Breast epithelium (tissue), 4 donors: ENCODE measurements at regions not wholly inside any gene's neighbourhood (a gene's known extent, or its start where the extent isn't known, plus 50 kb on each side); places are given as distances from the start of the nearest gene placed in this dataset.

Source experiments
- DNase-seq, 2 donors: peaks; one replicate each; pipeline ENCODE4 v3.0.0-alpha.2; 2019; ENCODE audit warnings: low spot score in 2 of 2
- H3K27ac ChIP-seq, 2 donors: fragments of 200-600 bp; sonication (generic) in 1 of 2; one replicate each; pipeline ENCODE4 v1.5.1; 2016 to 2019; ENCODE audit warnings: mild to moderate bottlenecking in 1 of 2
- H3K27me3 ChIP-seq, 2 donors: fragments of 200-600 bp; sonication (generic) in 1 of 2; one replicate each; pipeline versions ENCODE4 v1.5.1 to v1.6.0; 2017 to 2019; ENCODE audit warnings: control low read depth in 1 of 2, mild to moderate bottlenecking in 1 of 2
- H3K36me3 ChIP-seq: fragments of 200-600 bp; one replicate; pipeline ENCODE4 v1.5.1; 2019
- H3K4me1 ChIP-seq, 2 donors: fragments of 200-600 bp; sonication (generic); one replicate each; pipeline ENCODE4 v1.5.1; 2016 to 2019; ENCODE audit warnings: control low read depth in 1 of 2
- H3K4me3 ChIP-seq, 3 donors: fragments of 200-600 bp; sonication (generic); 1 replicate in 2 of 3; 2 replicates in 1 of 3; pipeline ENCODE4 v1.5.1; 2016 to 2019; ENCODE audit warnings: mild to moderate bottlenecking in 3 of 3, moderate library complexity in 2 of 3
- H3K9me3 ChIP-seq, 2 donors: fragments of 200-600 bp; sonication (generic) in 1 of 2; one replicate each; pipeline ENCODE4 v1.5.1; 2016 to 2019; ENCODE audit warnings: control low read depth in 1 of 2
- CTCF ChIP-seq, 3 donors: fragments of 450-650 bp; IDR thresholded peaks; one replicate each; pipeline ENCODE4 v1.5.1; 2016 to 2017; ENCODE audit warnings: antibody characterized with exemption in 3 of 3, mild to moderate bottlenecking in 3 of 3, moderate library complexity in 3 of 3
- POLR2A ChIP-seq: fragments of 450-650 bp; IDR thresholded peaks from one replicate; pipeline ENCODE4 v1.6.1; 2016; ENCODE audit warnings: antibody characterized with exemption, mild to moderate bottlenecking, moderate library complexity
- POLR2AphosphoS5 ChIP-seq, 3 donors: sonication (generic); formaldehyde crosslinking; IDR thresholded peaks; one replicate each; pipeline ENCODE4 v1.6.1; 2017; ENCODE audit warnings: antibody characterized with exemption in 3 of 3
- intact Hi-C: fragments of 100-400 bp; cut with DNase I; formaldehyde crosslinking; loops from one replicate; pipeline ENCODE4 v1.15.1; 2023; ENCODE audit warnings: low total_unique reads

GRCh38 chr5:161235569-161235968 is 311.0 kb downstream of the GABRB2 start:
- Histone ChIP-seq H3K27me3 (no peaks in the 10 kb centered on the region), H3K4me1 (no peaks in the 10 kb centered on the region), H3K27ac (no peak overlapping the region), H3K9me3 (no peaks in the 10 kb centered on the region), H3K36me3 (no peaks in the 10 kb centered on the region), H3K4me3 (no peak overlapping the region)
- TF ChIP-seq POLR2A (no peak), CTCF (IDR thresholded peaks at IDR 0.05) (no peak), POLR2AphosphoS5 (IDR thresholded peaks at IDR 0.05) (no peak)
- intact Hi-C loops = no loop called here
- no peak for DNase-seq

- H3K4me3 ChIP-seq = no peak overlapping the region
- no peaks in the 10 kb centered on the region for H3K9me3 ChIP-seq
- no peak overlapping the region for H3K27ac ChIP-seq
- no peak for DNase-seq
- no peaks in the 10 kb centered on the region for H3K4me1 ChIP-seq
- intact Hi-C loops = no loop called here
- no peaks in the 10 kb centered on the region for H3K27me3 ChIP-seq
- H3K36me3 ChIP-seq = no peaks in the 10 kb centered on the region
- TF ChIP-seq POLR2AphosphoS5 (IDR thresholded peaks at IDR 0.05) (no peak), CTCF (IDR thresholded peaks at IDR 0.05) (no peak), POLR2A (no peak)
Measured at GRCh38 chr5:161233553-161233952, 313.0 kb downstream of the GABRB2 start.

GRCh38 chr5:161230221-161230620 is 316.3 kb downstream of the GABRB2 start:
- intact Hi-C loops = no loop called here
- no peaks in the 10 kb centered on the region for H3K4me1 ChIP-seq
- H3K36me3 ChIP-seq = no peaks in the 10 kb centered on the region
- no peaks in the 10 kb centered on the region for H3K9me3 ChIP-seq
- no peak overlapping the region for H3K4me3 ChIP-seq
- no peak overlapping the region for H3K27ac ChIP-seq
- DNase-seq = no peak
- no peaks in the 10 kb centered on the region for H3K27me3 ChIP-seq
- no peak for TF ChIP-seq CTCF (IDR thresholded peaks at IDR 0.05)
- no peak for TF ChIP-seq POLR2A
- no peak for TF ChIP-seq POLR2AphosphoS5 (IDR thresholded peaks at IDR 0.05)

GRCh38 chr5:161219816-161220215 is 326.7 kb downstream of the GABRB2 start:
- Histone ChIP-seq H3K27me3 (no peaks in the 10 kb centered on the region), H3K36me3 (no peaks in the 10 kb centered on the region), H3K27ac (no peak overlapping the region), H3K9me3 (no peaks in the 10 kb centered on the region), H3K4me3 (no peak overlapping the region), H3K4me1 (no peaks in the 10 kb centered on the region)
- intact Hi-C loops = loop anchor here (10.0 kb wide), 1 partner anchor 1805 kb away; no protein-coding TSS in a partner anchor
- TF ChIP-seq CTCF (IDR thresholded peaks at IDR 0.05) (no peak), POLR2A (no peak), POLR2AphosphoS5 (IDR thresholded peaks at IDR 0.05) (no peak)
- no peak for DNase-seq

- Histone ChIP-seq H3K27me3 (no peaks in the 10 kb centered on the region), H3K36me3 (no peaks in the 10 kb centered on the region), H3K4me3 (no peak overlapping the region), H3K27ac (no peak overlapping the region), H3K9me3 (no peaks in the 10 kb centered on the region), H3K4me1 (no peaks in the 10 kb centered on the region)
- no peak for DNase-seq
- TF ChIP-seq POLR2A = no peak
- no peak for TF ChIP-seq CTCF (IDR thresholded peaks at IDR 0.05)
- no peak for TF ChIP-seq POLR2AphosphoS5 (IDR thresholded peaks at IDR 0.05)
- intact Hi-C loops = loop anchor here (10.0 kb wide), 1 partner anchor 1808 kb away; no protein-coding TSS in a partner anchor
Measured at GRCh38 chr5:161216877-161217276, 329.6 kb downstream of the GABRB2 start.
